ENCODE measurements at regions not wholly inside any gene's neighbourhood (a gene's known extent, or its start where the extent isn't known, plus 50 kb on each side); places are given as distances from the start of the nearest gene placed in this dataset.

GRCh38 chr18:10194592-10194991, 259.8 kb upstream of the APCDD1 start:
- TF ChIP-seq, protein P1, sequence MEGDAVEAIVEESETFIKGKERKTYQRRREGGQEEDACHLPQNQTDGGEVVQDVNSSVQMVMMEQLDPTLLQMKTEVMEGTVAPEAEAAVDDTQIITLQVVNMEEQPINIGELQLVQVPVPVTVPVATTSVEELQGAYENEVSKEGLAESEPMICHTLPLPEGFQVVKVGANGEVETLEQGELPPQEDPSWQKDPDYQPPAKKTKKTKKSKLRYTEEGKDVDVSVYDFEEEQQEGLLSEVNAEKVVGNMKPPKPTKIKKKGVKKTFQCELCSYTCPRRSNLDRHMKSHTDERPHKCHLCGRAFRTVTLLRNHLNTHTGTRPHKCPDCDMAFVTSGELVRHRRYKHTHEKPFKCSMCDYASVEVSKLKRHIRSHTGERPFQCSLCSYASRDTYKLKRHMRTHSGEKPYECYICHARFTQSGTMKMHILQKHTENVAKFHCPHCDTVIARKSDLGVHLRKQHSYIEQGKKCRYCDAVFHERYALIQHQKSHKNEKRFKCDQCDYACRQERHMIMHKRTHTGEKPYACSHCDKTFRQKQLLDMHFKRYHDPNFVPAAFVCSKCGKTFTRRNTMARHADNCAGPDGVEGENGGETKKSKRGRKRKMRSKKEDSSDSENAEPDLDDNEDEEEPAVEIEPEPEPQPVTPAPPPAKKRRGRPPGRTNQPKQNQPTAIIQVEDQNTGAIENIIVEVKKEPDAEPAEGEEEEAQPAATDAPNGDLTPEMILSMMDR (IDR thresholded peaks at IDR 0.05; ENCODE audit: insufficient read depth, low read length) = no peak
- TF ChIP-seq SPI1 (IDR thresholded peaks at IDR 0.05; ENCODE audit: borderline replicate concordance, low read depth) (no peak), REST (IDR thresholded peaks at IDR 0.05; ENCODE audit: insufficient replicate concordance, low read depth) (no peak), GABPA (IDR thresholded peaks at IDR 0.05; ENCODE audit: low read depth) (no peak), POLR2AphosphoS5 (IDR thresholded peaks at IDR 0.05; ENCODE audit: low read depth) (no peak)
- no peak for DNase-seq (ENCODE audit: low read depth in 1 of 2, low spot score in 1 of 2)
- Histone ChIP-seq H3K4me3 (replicated peaks; ENCODE audit: insufficient read depth, low read length) (no peak overlapping the region), H3K27me3 (ENCODE audit: insufficient read depth, poor library complexity, severe bottlenecking) (no peaks in the 10 kb centered on the region), H3K27ac (replicated peaks) (no peak overlapping the region)

- H3K27ac ChIP-seq (replicated peaks) = no peak overlapping the region
- H3K4me3 ChIP-seq (replicated peaks; ENCODE audit: insufficient read depth, low read length) = no peak overlapping the region
- no peak for DNase-seq (ENCODE audit: low read depth in 1 of 2, low spot score in 1 of 2)
- H3K27me3 ChIP-seq (ENCODE audit: insufficient read depth, poor library complexity, severe bottlenecking) = no peaks in the 10 kb centered on the region
- TF ChIP-seq SPI1 (IDR thresholded peaks at IDR 0.05; ENCODE audit: borderline replicate concordance, low read depth) (no peak), REST (IDR thresholded peaks at IDR 0.05; ENCODE audit: insufficient replicate concordance, low read depth) (no peak), GABPA (IDR thresholded peaks at IDR 0.05; ENCODE audit: low read depth) (no peak), POLR2AphosphoS5 (IDR thresholded peaks at IDR 0.05; ENCODE audit: low read depth) (no peak)
- TF ChIP-seq, protein P1 (IDR thresholded peaks at IDR 0.05; ENCODE audit: insufficient read depth, low read length) = no peak
Observed at GRCh38 chr18:10195529-10195928, 258.9 kb upstream of the APCDD1 start.

DNA sequence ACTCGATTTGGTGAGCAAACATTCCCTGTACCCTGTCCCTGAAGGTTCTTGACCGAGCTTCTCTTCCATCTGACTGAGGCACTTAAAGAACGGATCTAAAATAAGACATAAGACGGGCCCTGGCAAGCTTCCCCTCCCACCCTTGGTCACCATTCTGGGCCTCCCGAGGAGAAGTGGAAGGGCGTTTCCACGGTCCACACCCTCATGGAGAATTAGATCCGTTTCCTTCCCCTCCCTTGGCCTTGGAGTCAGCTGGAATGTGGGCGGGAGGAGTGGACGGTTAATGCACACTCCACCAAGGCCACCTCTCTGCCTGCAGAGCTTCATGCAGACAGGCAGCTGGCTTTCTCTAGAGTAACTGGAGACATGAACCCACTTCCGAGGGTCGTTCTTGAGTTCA, 257.3 kb upstream of the APCDD1 start:
- DNase-seq (ENCODE audit: low read depth in 1 of 2, low spot score in 1 of 2) = no peak
- H3K4me3 ChIP-seq (replicated peaks; ENCODE audit: insufficient read depth, low read length) = no peak overlapping the region
- no peaks in the 10 kb centered on the region for H3K27me3 ChIP-seq (ENCODE audit: insufficient read depth, poor library complexity, severe bottlenecking)
- TF ChIP-seq REST (IDR thresholded peaks at IDR 0.05; ENCODE audit: insufficient replicate concordance, low read depth) (no peak), GABPA (IDR thresholded peaks at IDR 0.05; ENCODE audit: low read depth) (no peak), POLR2AphosphoS5 (IDR thresholded peaks at IDR 0.05; ENCODE audit: low read depth) (no peak)
- H3K27ac ChIP-seq (replicated peaks) = no peak overlapping the region

DNA sequence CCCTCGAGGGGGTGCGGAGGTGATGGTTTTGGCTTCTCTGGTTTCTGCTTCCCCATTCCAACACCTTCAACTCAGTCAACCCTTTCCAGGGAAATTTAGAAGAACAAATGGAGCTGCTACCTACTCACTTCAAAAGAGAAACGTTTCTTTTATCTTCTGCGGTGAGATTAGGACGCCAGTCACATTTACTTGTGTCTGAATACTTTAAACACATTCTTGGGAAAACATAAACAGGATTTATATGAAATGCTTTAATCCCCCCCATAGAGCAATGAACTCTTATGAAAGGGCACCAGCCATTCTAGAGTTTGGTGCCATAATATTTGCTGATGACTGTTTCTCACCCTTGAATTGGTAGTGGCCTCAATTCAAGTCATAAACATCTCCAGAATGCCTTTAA, 253.2 kb upstream of the APCDD1 start:
- TF ChIP-seq REST (IDR thresholded peaks at IDR 0.05; ENCODE audit: insufficient replicate concordance, low read depth) (no peak), POLR2AphosphoS5 (IDR thresholded peaks at IDR 0.05; ENCODE audit: low read depth) (no peak)
- TF ChIP-seq, protein P1 (IDR thresholded peaks at IDR 0.05; ENCODE audit: insufficient read depth, low read length) = no peak
- DNase-seq (ENCODE audit: low read depth in 1 of 2, low spot score in 1 of 2) = no peak
- no peak overlapping the region for H3K27ac ChIP-seq (replicated peaks)
- no peaks in the 10 kb centered on the region for H3K27me3 ChIP-seq (ENCODE audit: insufficient read depth, poor library complexity, severe bottlenecking)
- no peak overlapping the region for H3K4me3 ChIP-seq (replicated peaks; ENCODE audit: insufficient read depth, low read length)

Data from HL-60 (cell line).